Activated naive CD4-positive, alpha-beta T cell treated with anti-CD3 and anti-CD28 coated beads, Interleukin-2, amount 50 U/mL, for 24 hours (primary cell): ENCODE measurements at regions not wholly inside any gene's neighbourhood (a gene's known extent, or its start where the extent isn't known, plus 50 kb on each side); places are given as distances from the start of the nearest gene placed in this dataset.

ENCODE experiments used
- H3K27ac Mint-ChIP-seq: one replicate; pipeline ENCODE4 v1.8.0; 2021; ENCODE audit warnings: mild to moderate bottlenecking, mixed read lengths
- H3K27me3 Mint-ChIP-seq: one replicate; pipeline ENCODE4 v1.8.0; 2021; ENCODE audit warnings: mixed read lengths
- H3K36me3 Mint-ChIP-seq: one replicate; pipeline ENCODE4 v1.8.0; 2021; ENCODE audit warnings: mixed read lengths
- H3K4me1 Mint-ChIP-seq: one replicate; pipeline ENCODE4 v1.8.0; 2021; ENCODE audit warnings: mixed read lengths
- H3K4me3 Mint-ChIP-seq: one replicate; pipeline ENCODE4 v1.8.0; 2021; ENCODE audit warnings: mild to moderate bottlenecking, mixed read lengths
- H3K9me3 Mint-ChIP-seq: one replicate; pipeline ENCODE4 v1.8.0; 2021; ENCODE audit warnings: mixed read lengths

DNA sequence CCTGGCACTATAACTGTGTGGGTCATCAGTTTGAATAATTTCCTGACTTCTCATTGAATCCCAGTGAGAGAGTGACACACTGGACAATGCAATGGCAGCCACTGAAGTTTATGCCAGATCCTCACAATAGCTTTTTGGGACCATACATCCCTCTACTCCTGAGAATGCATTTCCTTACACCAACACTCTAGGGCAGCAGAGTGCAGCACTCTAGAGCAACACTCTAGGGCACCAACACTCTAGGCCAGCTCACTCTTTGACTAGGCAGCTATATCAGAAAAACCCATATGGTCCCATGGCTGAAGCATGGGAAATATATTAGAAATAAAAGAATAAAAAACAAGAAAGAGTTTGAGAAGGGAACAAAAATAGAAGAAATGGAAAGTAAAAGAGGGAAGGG, 309.2 kb downstream of the MAP2K6 start:
- H3K27me3 Mint-ChIP-seq, result peaks cover 5% of the 10 kb centered on the region
- H3K36me3 Mint-ChIP-seq, result no peaks in the 10 kb centered on the region
- H3K4me1 Mint-ChIP-seq, result no peaks in the 10 kb centered on the region
- no peak overlapping the region for H3K27ac Mint-ChIP-seq
- no peak overlapping the region for H3K4me3 Mint-ChIP-seq
- H3K9me3 Mint-ChIP-seq, result no peaks in the 10 kb centered on the region

DNA sequence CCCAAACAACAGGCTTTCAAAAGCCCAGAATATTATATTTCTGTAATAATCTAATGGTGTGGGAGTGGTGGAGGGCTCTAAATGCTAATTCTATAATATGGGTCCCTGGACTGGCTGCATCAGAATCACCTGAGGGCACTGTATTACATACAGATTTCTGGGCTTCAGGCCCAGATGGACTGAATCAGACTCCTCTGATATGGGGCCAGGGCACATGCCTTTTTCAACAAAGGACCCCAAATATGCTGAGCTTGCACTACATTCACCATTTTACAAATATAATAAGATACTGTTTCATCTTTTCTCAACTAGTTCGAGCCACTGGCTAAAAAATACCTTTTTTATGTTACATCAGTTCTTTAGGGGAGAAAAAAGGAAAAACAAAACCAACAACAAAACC, 309.7 kb downstream of the MAP2K6 start:
- H3K4me3 Mint-ChIP-seq, result no peak overlapping the region
- H3K36me3 Mint-ChIP-seq, result no peaks in the 10 kb centered on the region
- H3K9me3 Mint-ChIP-seq, result no peaks in the 10 kb centered on the region
- no peak overlapping the region for H3K27ac Mint-ChIP-seq
- H3K27me3 Mint-ChIP-seq, result peaks cover 5% of the 10 kb centered on the region
- no peaks in the 10 kb centered on the region for H3K4me1 Mint-ChIP-seq

DNA sequence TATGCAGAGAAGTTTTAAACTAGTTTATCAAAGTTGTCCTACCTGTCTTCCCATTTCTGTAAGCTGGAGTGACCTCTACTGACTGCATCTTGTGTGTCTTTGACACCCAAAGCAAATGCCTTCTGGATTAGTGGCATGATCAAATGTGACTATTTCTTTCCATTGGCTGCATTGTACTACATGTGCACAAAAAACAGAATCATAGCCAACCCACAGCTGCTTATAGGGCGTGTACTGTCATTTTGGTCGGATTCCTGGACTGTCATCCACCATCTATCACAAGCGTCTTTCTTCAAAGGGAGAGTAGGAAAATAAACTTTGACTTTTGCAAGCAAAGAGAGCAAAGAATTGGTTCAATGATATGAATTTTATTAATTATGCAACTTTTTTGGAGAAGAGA, 310.6 kb downstream of the MAP2K6 start:
- no peaks in the 10 kb centered on the region for H3K9me3 Mint-ChIP-seq
- H3K4me3 Mint-ChIP-seq, result no peak overlapping the region
- H3K4me1 Mint-ChIP-seq, result no peaks in the 10 kb centered on the region
- no peaks in the 10 kb centered on the region for H3K36me3 Mint-ChIP-seq
- H3K27ac Mint-ChIP-seq, result no peak overlapping the region
- H3K27me3 Mint-ChIP-seq, result peaks cover 5% of the 10 kb centered on the region

DNA sequence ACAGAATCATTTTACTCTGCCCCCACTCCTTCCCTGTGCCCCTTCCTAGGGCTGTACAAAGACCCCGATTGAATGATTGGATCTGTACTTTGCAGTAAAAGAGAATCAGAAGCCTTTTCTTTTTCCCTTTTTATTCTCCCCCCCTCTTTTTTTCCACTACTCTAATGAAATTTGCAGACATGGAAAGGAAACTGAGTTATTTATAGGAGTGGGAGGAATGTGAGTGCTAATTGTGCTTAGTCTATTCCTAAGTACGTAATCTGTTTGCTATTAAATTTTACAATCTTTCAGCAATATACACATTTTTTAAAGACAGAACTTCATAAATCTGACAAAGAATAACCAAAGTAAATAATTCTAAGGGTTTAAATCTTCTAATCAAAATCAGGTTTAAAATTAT, 314.3 kb downstream of the MAP2K6 start:
- no peaks in the 10 kb centered on the region for H3K36me3 Mint-ChIP-seq
- H3K27me3 Mint-ChIP-seq, result peaks cover 5% of the 10 kb centered on the region
- H3K4me1 Mint-ChIP-seq, result no peaks in the 10 kb centered on the region
- H3K9me3 Mint-ChIP-seq, result no peaks in the 10 kb centered on the region
- H3K4me3 Mint-ChIP-seq, result no peak overlapping the region
- no peak overlapping the region for H3K27ac Mint-ChIP-seq

DNA sequence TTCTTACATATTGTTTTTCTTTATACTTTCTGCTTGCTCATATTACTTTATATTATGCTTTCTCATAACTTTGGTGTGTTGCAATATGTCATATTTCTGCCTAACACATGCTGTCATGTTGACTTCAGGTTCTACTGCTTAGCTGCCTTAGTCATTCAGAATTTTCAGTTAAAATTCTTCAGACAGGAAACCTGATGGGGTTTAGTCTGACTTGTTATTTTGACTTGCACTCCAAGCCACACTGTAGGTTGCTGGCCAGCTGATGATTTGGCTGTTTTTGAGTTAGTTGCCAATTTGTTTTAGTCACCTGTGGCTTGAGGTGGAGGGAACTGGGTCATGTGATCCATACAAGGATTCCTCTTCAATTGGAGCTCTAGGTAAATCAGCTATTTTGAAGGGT, 315.4 kb downstream of the MAP2K6 start:
- H3K36me3 Mint-ChIP-seq, result no peaks in the 10 kb centered on the region
- no peaks in the 10 kb centered on the region for H3K4me1 Mint-ChIP-seq
- no peaks in the 10 kb centered on the region for H3K9me3 Mint-ChIP-seq
- H3K27me3 Mint-ChIP-seq, result peaks cover 3% of the 10 kb centered on the region
- H3K4me3 Mint-ChIP-seq, result no peak overlapping the region
- no peak overlapping the region for H3K27ac Mint-ChIP-seq

GRCh38 chr17:69732272-69732918, 317.9 kb downstream of the MAP2K6 start:
- Mint-ChIP-seq H3K27ac (no peak overlapping the region), H3K36me3 (no peaks in the 10 kb centered on the region), H3K4me1 (no peaks in the 10 kb centered on the region), H3K27me3 (peaks cover 1% of the 10 kb centered on the region), H3K4me3 (no peak overlapping the region), H3K9me3 (no peaks in the 10 kb centered on the region)

- Mint-ChIP-seq H3K4me1 (no peaks in the 10 kb centered on the region), H3K4me3 (no peak overlapping the region), H3K27me3 (peaks cover 1% of the 10 kb centered on the region), H3K36me3 (no peaks in the 10 kb centered on the region), H3K27ac (no peak overlapping the region), H3K9me3 (peaks cover 7% of the 10 kb centered on the region)
Observed at GRCh38 chr17:69733171-69734012, 318.9 kb downstream of the MAP2K6 start.

DNA sequence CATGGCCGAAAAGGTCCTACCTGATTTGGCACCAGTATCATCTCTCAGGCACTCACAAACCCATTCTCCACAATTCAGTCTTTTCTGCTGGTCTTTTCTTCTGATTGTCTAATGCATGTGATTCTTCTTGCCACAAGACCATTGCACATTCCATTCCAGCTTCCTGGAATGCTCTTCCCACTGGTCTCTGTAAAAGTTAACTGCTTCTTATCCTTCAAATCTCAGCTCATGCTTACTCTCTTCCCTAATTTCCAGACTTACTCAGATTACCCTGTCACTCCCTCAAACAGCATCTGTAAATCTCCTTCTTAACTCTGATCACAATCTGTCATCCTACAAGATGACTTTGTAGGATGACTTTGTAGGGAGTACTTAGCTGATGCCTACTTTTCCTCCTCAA, 320.2 kb downstream of the MAP2K6 start:
- H3K9me3 Mint-ChIP-seq, result peaks cover 10% of the 10 kb centered on the region
- H3K27ac Mint-ChIP-seq, result no peak overlapping the region
- H3K4me3 Mint-ChIP-seq, result no peak overlapping the region
- H3K4me1 Mint-ChIP-seq, result no peaks in the 10 kb centered on the region
- peaks cover 1% of the 10 kb centered on the region for H3K27me3 Mint-ChIP-seq
- no peaks in the 10 kb centered on the region for H3K36me3 Mint-ChIP-seq

- H3K4me3 Mint-ChIP-seq, result no peak overlapping the region
- peaks cover 1% of the 10 kb centered on the region for H3K27me3 Mint-ChIP-seq
- no peaks in the 10 kb centered on the region for H3K36me3 Mint-ChIP-seq
- peaks cover 10% of the 10 kb centered on the region for H3K9me3 Mint-ChIP-seq
- no peaks in the 10 kb centered on the region for H3K4me1 Mint-ChIP-seq
- no peak overlapping the region for H3K27ac Mint-ChIP-seq
Observed at GRCh38 chr17:69735285-69735684, 320.8 kb downstream of the MAP2K6 start.

DNA sequence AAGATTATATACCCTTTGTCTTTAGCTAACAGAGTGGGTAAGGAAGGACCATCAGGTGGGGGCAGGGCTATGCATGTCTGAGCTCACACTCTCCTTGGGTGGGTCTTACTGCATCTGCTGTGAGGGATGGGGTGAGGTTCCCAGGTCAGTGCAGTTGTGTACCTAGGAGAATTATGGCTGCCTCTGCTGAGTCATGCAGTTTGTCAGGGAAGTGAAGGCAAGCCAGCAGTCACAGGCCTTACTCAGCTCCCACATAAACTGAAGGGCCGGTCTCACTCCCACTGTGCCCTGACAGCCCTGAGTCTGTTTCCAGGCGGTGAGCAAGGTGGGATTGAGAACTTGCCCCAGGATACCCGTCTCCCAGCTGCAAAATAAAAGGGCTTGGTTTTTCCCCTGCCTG, 328.6 kb downstream of the MAP2K6 start:
- Mint-ChIP-seq H3K4me3 (no peak overlapping the region), H3K9me3 (peaks cover 12% of the 10 kb centered on the region), H3K4me1 (no peaks in the 10 kb centered on the region), H3K27me3 (peaks cover 5% of the 10 kb centered on the region), H3K27ac (no peak overlapping the region), H3K36me3 (peaks cover 2% of the 10 kb centered on the region)

DNA sequence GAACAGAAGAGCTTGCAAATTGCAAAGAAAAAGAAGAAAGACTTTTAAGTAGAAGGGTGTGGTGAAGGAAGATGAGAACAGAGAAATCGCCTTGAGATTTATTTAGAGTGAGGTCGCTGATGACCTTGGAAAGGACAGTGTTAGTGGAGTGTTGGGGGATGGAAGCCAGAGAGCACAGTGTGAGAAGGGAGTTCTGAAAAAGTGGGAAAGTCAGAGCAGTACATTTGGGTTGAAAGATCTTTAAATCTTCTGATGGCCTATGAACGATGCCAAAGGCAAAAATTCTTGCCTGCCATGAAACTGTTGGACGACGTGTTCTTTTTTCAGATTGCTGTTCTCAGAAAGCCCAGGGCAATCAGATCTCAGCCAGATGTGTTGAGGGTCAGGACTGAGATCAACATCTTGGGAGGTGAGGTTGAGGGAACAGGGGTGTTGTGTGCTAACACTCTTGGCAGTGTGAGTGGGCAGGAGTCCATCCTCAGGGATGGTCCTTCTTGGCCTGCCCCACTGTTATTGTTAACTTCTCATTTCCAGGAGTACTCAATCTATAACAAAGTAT, 330.1 kb downstream of the MAP2K6 start:
- H3K9me3 Mint-ChIP-seq, result peaks cover 7% of the 10 kb centered on the region
- peaks cover 2% of the 10 kb centered on the region for H3K36me3 Mint-ChIP-seq
- H3K27me3 Mint-ChIP-seq, result peaks cover 5% of the 10 kb centered on the region
- H3K27ac Mint-ChIP-seq, result peak overlapping the region; percentile 3
- H3K4me1 Mint-ChIP-seq, result no peaks in the 10 kb centered on the region
- H3K4me3 Mint-ChIP-seq, result no peak overlapping the region

DNA sequence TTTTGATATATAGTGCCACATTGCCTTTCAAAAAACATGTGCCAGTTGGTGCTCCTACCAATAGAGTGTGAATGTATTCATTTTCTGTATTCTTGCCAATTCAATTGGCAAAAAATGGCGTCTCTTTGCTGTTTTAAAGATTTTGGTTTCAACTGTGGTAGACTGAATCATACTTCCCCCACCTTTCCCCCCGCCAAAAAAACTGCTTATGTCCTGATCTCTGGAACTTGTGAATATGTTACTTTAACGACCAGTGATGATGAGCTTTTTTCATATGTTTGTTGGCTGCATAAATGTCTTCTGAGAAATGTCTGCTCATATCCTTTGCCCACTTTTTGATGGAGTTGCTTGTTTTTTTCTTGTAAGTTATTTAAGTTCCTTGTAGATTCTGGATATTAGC, 325.1 kb upstream of the KCNJ16 start:
- no peak overlapping the region for H3K27ac Mint-ChIP-seq
- peaks cover 2% of the 10 kb centered on the region for H3K27me3 Mint-ChIP-seq
- no peaks in the 10 kb centered on the region for H3K36me3 Mint-ChIP-seq
- H3K4me3 Mint-ChIP-seq, result no peak overlapping the region
- H3K4me1 Mint-ChIP-seq, result no peaks in the 10 kb centered on the region
- H3K9me3 Mint-ChIP-seq, result no peaks in the 10 kb centered on the region

- Mint-ChIP-seq H3K27me3 (peaks cover 2% of the 10 kb centered on the region), H3K27ac (no peak overlapping the region), H3K4me1 (no peaks in the 10 kb centered on the region), H3K36me3 (no peaks in the 10 kb centered on the region), H3K4me3 (no peak overlapping the region), H3K9me3 (peaks cover 10% of the 10 kb centered on the region)
Observed at GRCh38 chr17:69757688-69758430, 317.2 kb upstream of the KCNJ16 start.

GRCh38 chr17:69760562-69760961, 314.5 kb upstream of the KCNJ16 start:
- peaks cover 2% of the 10 kb centered on the region for H3K27me3 Mint-ChIP-seq
- no peaks in the 10 kb centered on the region for H3K36me3 Mint-ChIP-seq
- peaks cover 10% of the 10 kb centered on the region for H3K9me3 Mint-ChIP-seq
- H3K27ac Mint-ChIP-seq, result no peak overlapping the region
- H3K4me1 Mint-ChIP-seq, result no peaks in the 10 kb centered on the region
- no peak overlapping the region for H3K4me3 Mint-ChIP-seq

DNA sequence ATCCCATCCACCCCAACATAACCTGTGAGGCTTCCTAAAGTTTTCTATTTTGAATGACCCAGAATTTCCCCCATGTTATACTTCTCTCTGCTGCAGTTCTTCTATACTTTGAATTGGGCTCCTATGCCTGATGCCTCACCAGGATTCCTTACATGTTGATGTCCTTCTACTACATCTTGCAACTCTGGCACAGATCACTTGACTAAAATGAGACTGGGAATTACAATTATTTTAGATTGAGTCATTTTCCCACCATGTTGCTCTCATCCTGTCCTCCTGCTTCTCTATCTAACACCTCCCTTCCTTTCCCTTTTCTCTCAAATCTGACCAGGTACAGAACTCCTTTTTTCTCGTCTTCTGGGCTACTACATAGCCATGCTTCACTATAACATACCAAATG, 314.0 kb upstream of the KCNJ16 start:
- no peaks in the 10 kb centered on the region for H3K4me1 Mint-ChIP-seq
- H3K9me3 Mint-ChIP-seq, result peaks cover 10% of the 10 kb centered on the region
- H3K4me3 Mint-ChIP-seq, result no peak overlapping the region
- H3K27ac Mint-ChIP-seq, result no peak overlapping the region
- H3K36me3 Mint-ChIP-seq, result no peaks in the 10 kb centered on the region
- H3K27me3 Mint-ChIP-seq, result peaks cover 2% of the 10 kb centered on the region
